Smooth muscle cell (in vitro differentiated cells): ENCODE measurements at regions not wholly inside any gene's neighbourhood (a gene's known extent, or its start where the extent isn't known, plus 50 kb on each side); places are given as distances from the start of the nearest gene placed in this dataset.

Experiments
- DNase-seq: peaks from one replicate; lab custom pipeline; 2025; ENCODE audit not compliant: unreplicated experiment; lab: John Stamatoyannopoulos, UW
- H2AFZ ChIP-seq: fragments of 200-600 bp; sonication (generic); 2 replicates; pipeline ENCODE4 v1.6.0; 2016; ENCODE audit warnings: antibody characterized with exemption, low read depth, mild to moderate bottlenecking
- H3F3A ChIP-seq: fragments of 200-600 bp; sonication (generic); 2 replicates; pipeline ENCODE4 v1.6.0; 2017; ENCODE audit warnings: antibody characterized with exemption, low read depth
- H3K27ac ChIP-seq: fragments of 200-600 bp; sonication (generic); 2 replicates; pipeline ENCODE4 v1.5.1; 2016; ENCODE audit warnings: low read depth, mild to moderate bottlenecking
- H3K27me3 ChIP-seq: fragments of 200-600 bp; sonication (generic); 2 replicates; pipeline ENCODE4 v1.6.1; 2016; ENCODE audit warnings: low read depth, mild to moderate bottlenecking
- H3K36me3 ChIP-seq: fragments of 200-600 bp; sonication (generic); 2 replicates; pipeline ENCODE4 v1.5.1; 2016; ENCODE audit warnings: low read depth
- H3K4me1 ChIP-seq: fragments of 200-600 bp; sonication (generic); 2 replicates; pipeline ENCODE4 v1.5.1; 2016; ENCODE audit warnings: low read depth
- H3K4me2 ChIP-seq: fragments of 200-600 bp; sonication (generic); 2 replicates; pipeline ENCODE4 v1.6.0; 2016; ENCODE audit warnings: mild to moderate bottlenecking
- H3K4me3 ChIP-seq: fragments of 200-600 bp; sonication (generic); 2 replicates; pipeline ENCODE4 v1.5.1; 2016; ENCODE audit warnings: mild to moderate bottlenecking
- H3K79me2 ChIP-seq: fragments of 200-600 bp; sonication (generic); 2 replicates; pipeline ENCODE4 v1.6.0; 2016; ENCODE audit warnings: low read depth, mild to moderate bottlenecking
- H3K9ac ChIP-seq: fragments of 200-600 bp; sonication (generic); 2 replicates; pipeline ENCODE4 v1.6.0; 2016; ENCODE audit warnings: low read depth
- H3K9me3 ChIP-seq: fragments of 200-600 bp; sonication (generic); replicated peaks from 2 replicates; pipeline ENCODE4 v1.5.1; 2016; ENCODE audit warnings: low read depth
- H4K20me1 ChIP-seq: fragments of 200-600 bp; sonication (generic); 2 replicates; pipeline ENCODE4 v1.6.0; 2016; ENCODE audit warnings: low read depth
- CTCF ChIP-seq: fragments of 200-600 bp; sonication (generic); IDR thresholded peaks from 2 replicates; pipeline ENCODE4 v1.5.1; 2017; ENCODE audit warnings: borderline replicate concordance, mild to moderate bottlenecking, antibody characterized with exemption; ENCODE audit not compliant: insufficient read depth, poor library complexity, severe bottlenecking
- WGBS: methylation state at CpG from one replicate; pipeline ENCODE4 v1.1.7; 2016; ENCODE audit warnings: low lambda C conversion rate; 5-methylcytosine and 5-hydroxymethylcytosine counted together

GRCh38 chr10:3330663-3331062 lies 158.1 kb upstream of the PITRM1 start:
- WGBS, result 24% methylated on average over 8 of the region's 8 CpGs
- no peak overlapping the region for H3K9ac ChIP-seq
- no peak overlapping the region for H3K4me3 ChIP-seq
- TF ChIP-seq CTCF, result no peak
- no peaks in the 10 kb centered on the region for H4K20me1 ChIP-seq
- no peak overlapping the region for H2AFZ ChIP-seq
- H3K27me3 ChIP-seq, result no peaks in the 10 kb centered on the region
- H3K27ac ChIP-seq, result no peak overlapping the region
- DNase-seq, result no peak
- H3K79me2 ChIP-seq, result no peaks in the 10 kb centered on the region
- no peaks in the 10 kb centered on the region for H3F3A ChIP-seq
- H3K4me2 ChIP-seq, result peak overlapping the region; percentile 55
- H3K36me3 ChIP-seq, result no peaks in the 10 kb centered on the region
- no peaks in the 10 kb centered on the region for H3K9me3 ChIP-seq
- peaks cover 5% of the 10 kb centered on the region for H3K4me1 ChIP-seq

- WGBS, result 89% methylated on average over 7 of the region's 7 CpGs
- no peak for DNase-seq
Measured at GRCh38 chr10:3325954-3326750, 153.6 kb upstream of the PITRM1 start.

GRCh38 chr10:3324612-3325038 lies 152.0 kb upstream of the PITRM1 start:
- H3K4me2 ChIP-seq, result no peak overlapping the region
- TF ChIP-seq CTCF, result no peak
- no peaks in the 10 kb centered on the region for H4K20me1 ChIP-seq
- H3K4me3 ChIP-seq, result no peak overlapping the region
- H3K9ac ChIP-seq, result no peak overlapping the region
- H3K79me2 ChIP-seq, result no peaks in the 10 kb centered on the region
- H3F3A ChIP-seq, result no peaks in the 10 kb centered on the region
- H3K4me1 ChIP-seq, result no peaks in the 10 kb centered on the region
- 92% methylated on average over 8 of the region's 8 CpGs for WGBS
- H3K27ac ChIP-seq, result no peak overlapping the region
- H3K9me3 ChIP-seq, result no peaks in the 10 kb centered on the region
- no peaks in the 10 kb centered on the region for H3K27me3 ChIP-seq
- H3K36me3 ChIP-seq, result no peaks in the 10 kb centered on the region
- H2AFZ ChIP-seq, result no peak overlapping the region
- DNase-seq, result no peak

More at GRCh38 chr10:3325954-3326750, 153.6 kb upstream of the PITRM1 start:
- no peak overlapping the region for H3K4me2 ChIP-seq
- H2AFZ ChIP-seq, result no peak overlapping the region
- no peaks in the 10 kb centered on the region for H3K36me3 ChIP-seq
- no peak overlapping the region for H3K9ac ChIP-seq
- H3F3A ChIP-seq, result no peaks in the 10 kb centered on the region
- peaks cover 5% of the 10 kb centered on the region for H3K4me1 ChIP-seq
- no peaks in the 10 kb centered on the region for H4K20me1 ChIP-seq
- no peak for TF ChIP-seq CTCF
- H3K27me3 ChIP-seq, result no peaks in the 10 kb centered on the region
- H3K9me3 ChIP-seq, result no peaks in the 10 kb centered on the region
- no peak overlapping the region for H3K27ac ChIP-seq
- no peak overlapping the region for H3K4me3 ChIP-seq
- H3K79me2 ChIP-seq, result no peaks in the 10 kb centered on the region
